KMS-11 (cell line): ENCODE measurements at regions not wholly inside any gene's neighbourhood (a gene's known extent, or its start where the extent isn't known, plus 50 kb on each side); places are given as distances from the start of the nearest gene placed in this dataset.

ENCODE experiments used
- H2AFZ ChIP-seq: fragments of 200-600 bp; sonication (generic); 2 replicates; pipeline ENCODE4 v1.6.1; 2016; ENCODE audit warnings: antibody characterized with exemption, mixed run types, low read depth
- H3K27ac ChIP-seq: fragments of 200-600 bp; sonication (generic); 2 replicates; pipeline ENCODE4 v1.6.1; 2016; ENCODE audit warnings: mild to moderate bottlenecking, mixed run types
- H3K27me3 ChIP-seq: fragments of 200-600 bp; sonication (generic); 2 replicates; pipeline ENCODE4 v1.6.1; 2017; ENCODE audit warnings: mild to moderate bottlenecking, low read depth, mixed run types, moderate library complexity; ENCODE audit not compliant: insufficient read depth
- H3K36me3 ChIP-seq: fragments of 200-600 bp; sonication (generic); 2 replicates; pipeline ENCODE4 v1.6.1; 2017; ENCODE audit warnings: mild to moderate bottlenecking, mixed run types; ENCODE audit not compliant: insufficient read depth
- H3K4me1 ChIP-seq: fragments of 200-600 bp; sonication (generic); 2 replicates; pipeline ENCODE4 v1.6.1; 2016; ENCODE audit warnings: mild to moderate bottlenecking, low read depth, mixed run types; ENCODE audit not compliant: poor library complexity, severe bottlenecking
- H3K4me2 ChIP-seq: fragments of 200-600 bp; sonication (generic); 2 replicates; pipeline ENCODE4 v1.7.0; 2016; ENCODE audit warnings: mild to moderate bottlenecking, mixed run types
- H3K4me3 ChIP-seq: fragments of 200-600 bp; sonication (generic); IDR thresholded peaks from 2 replicates; pipeline ENCODE4 v1.6.1; 2017; ENCODE audit warnings: low read depth, low read length, mixed read lengths; ENCODE audit not compliant: insufficient read depth
- H3K79me2 ChIP-seq: fragments of 200-600 bp; sonication (generic); 2 replicates; pipeline ENCODE4 v1.6.1; 2016; ENCODE audit warnings: low read depth, mixed run types; ENCODE audit not compliant: insufficient read depth
- H3K9ac ChIP-seq: fragments of 200-600 bp; sonication (generic); 2 replicates; pipeline ENCODE4 v1.6.1; 2016; ENCODE audit warnings: mild to moderate bottlenecking, mixed run types
- H4K20me1 ChIP-seq: fragments of 200-600 bp; sonication (generic); 2 replicates; pipeline ENCODE4 v1.6.1; 2016; ENCODE audit warnings: mild to moderate bottlenecking, mixed run types; ENCODE audit not compliant: insufficient read depth
- TF ChIP-seq, protein P1 (sequence below): fragments of 200-600 bp; sonication (generic); conservative IDR thresholded peaks from 2 replicates; pipeline ENCODE4 v1.6.1; 2017; ENCODE audit warnings: low read depth, mild to moderate bottlenecking, antibody characterized with exemption, low read length, moderate library complexity, mixed read lengths

GRCh38 chr1:56430141-56430839 lies 149.1 kb downstream of the PLPP3 start:
- Histone ChIP-seq H3K79me2 (no peaks in the 10 kb centered on the region), H3K4me1 (no peaks in the 10 kb centered on the region), H3K4me2 (no peak overlapping the region), H3K9ac (no peak overlapping the region), H3K4me3 (no peak overlapping the region), H3K27ac (no peak overlapping the region), H4K20me1 (no peaks in the 10 kb centered on the region), H3K27me3 (no peaks in the 10 kb centered on the region), H3K36me3 (no peaks in the 10 kb centered on the region), H2AFZ (no peak overlapping the region)
- TF ChIP-seq, protein P1, sequence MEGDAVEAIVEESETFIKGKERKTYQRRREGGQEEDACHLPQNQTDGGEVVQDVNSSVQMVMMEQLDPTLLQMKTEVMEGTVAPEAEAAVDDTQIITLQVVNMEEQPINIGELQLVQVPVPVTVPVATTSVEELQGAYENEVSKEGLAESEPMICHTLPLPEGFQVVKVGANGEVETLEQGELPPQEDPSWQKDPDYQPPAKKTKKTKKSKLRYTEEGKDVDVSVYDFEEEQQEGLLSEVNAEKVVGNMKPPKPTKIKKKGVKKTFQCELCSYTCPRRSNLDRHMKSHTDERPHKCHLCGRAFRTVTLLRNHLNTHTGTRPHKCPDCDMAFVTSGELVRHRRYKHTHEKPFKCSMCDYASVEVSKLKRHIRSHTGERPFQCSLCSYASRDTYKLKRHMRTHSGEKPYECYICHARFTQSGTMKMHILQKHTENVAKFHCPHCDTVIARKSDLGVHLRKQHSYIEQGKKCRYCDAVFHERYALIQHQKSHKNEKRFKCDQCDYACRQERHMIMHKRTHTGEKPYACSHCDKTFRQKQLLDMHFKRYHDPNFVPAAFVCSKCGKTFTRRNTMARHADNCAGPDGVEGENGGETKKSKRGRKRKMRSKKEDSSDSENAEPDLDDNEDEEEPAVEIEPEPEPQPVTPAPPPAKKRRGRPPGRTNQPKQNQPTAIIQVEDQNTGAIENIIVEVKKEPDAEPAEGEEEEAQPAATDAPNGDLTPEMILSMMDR: no peak

DNA sequence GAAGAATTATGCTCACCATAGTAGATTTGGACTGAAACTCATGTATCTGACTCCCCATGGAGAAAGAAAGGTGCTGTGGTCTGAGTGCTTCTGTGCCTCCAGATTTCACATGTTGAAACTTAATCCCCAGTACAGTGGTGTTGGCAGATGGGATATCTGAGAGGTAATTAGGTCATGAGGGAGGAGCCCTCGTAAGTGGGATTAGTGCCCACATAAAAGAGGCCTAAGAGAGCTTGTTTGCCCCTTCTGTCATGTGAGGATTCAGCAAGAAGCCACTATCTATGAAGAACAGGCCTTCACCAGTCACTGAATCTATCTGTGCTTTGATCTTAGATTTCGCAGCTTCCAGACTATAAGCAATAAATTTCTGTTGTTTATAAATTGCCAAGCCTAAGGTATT lies 150.1 kb downstream of the PLPP3 start:
- no peaks in the 10 kb centered on the region for H3K27me3 ChIP-seq
- no peak overlapping the region for H2AFZ ChIP-seq
- no peak overlapping the region for H3K9ac ChIP-seq
- no peak overlapping the region for H3K4me3 ChIP-seq
- TF ChIP-seq, protein P1: no peak
- no peak overlapping the region for H3K27ac ChIP-seq
- no peaks in the 10 kb centered on the region for H3K36me3 ChIP-seq
- no peaks in the 10 kb centered on the region for H4K20me1 ChIP-seq
- no peaks in the 10 kb centered on the region for H3K79me2 ChIP-seq
- H3K4me1 ChIP-seq: no peaks in the 10 kb centered on the region
- H3K4me2 ChIP-seq: no peak overlapping the region

GRCh38 chr1:56426587-56427381 lies 152.6 kb downstream of the PLPP3 start:
- TF ChIP-seq, protein P1: no peak
- no peaks in the 10 kb centered on the region for H3K79me2 ChIP-seq
- no peaks in the 10 kb centered on the region for H3K4me1 ChIP-seq
- no peak overlapping the region for H3K4me2 ChIP-seq
- no peak overlapping the region for H3K9ac ChIP-seq
- H2AFZ ChIP-seq: no peak overlapping the region
- no peaks in the 10 kb centered on the region for H3K27me3 ChIP-seq
- no peak overlapping the region for H3K4me3 ChIP-seq
- no peaks in the 10 kb centered on the region for H3K36me3 ChIP-seq
- H4K20me1 ChIP-seq: no peaks in the 10 kb centered on the region
- H3K27ac ChIP-seq: no peak overlapping the region

GRCh38 chr1:56425494-56426037 lies 153.8 kb downstream of the PLPP3 start:
- H3K27me3 ChIP-seq: no peaks in the 10 kb centered on the region
- no peak overlapping the region for H3K27ac ChIP-seq
- no peak overlapping the region for H2AFZ ChIP-seq
- no peak overlapping the region for H3K9ac ChIP-seq
- H4K20me1 ChIP-seq: no peaks in the 10 kb centered on the region
- no peak overlapping the region for H3K4me3 ChIP-seq
- TF ChIP-seq, protein P1: no peak
- no peaks in the 10 kb centered on the region for H3K79me2 ChIP-seq
- no peak overlapping the region for H3K4me2 ChIP-seq
- H3K36me3 ChIP-seq: no peaks in the 10 kb centered on the region
- no peaks in the 10 kb centered on the region for H3K4me1 ChIP-seq
